CD4-positive, alpha-beta T cell treated with Interleukin-12 subunit alpha and Interleukin-12 subunit beta, for 1 hour (primary cell): ENCODE measurements at regions not wholly inside any gene's neighbourhood (a gene's known extent, or its start where the extent isn't known, plus 50 kb on each side); places are given as distances from the start of the nearest gene placed in this dataset.
A peak's percentile ranks its signal among the peaks of the same experiment; 100 is the strongest.

Experiments used
- DNase-seq: peaks from one replicate; pipeline ENCODE4 v3.0.0-alpha.2; 2020

DNA sequence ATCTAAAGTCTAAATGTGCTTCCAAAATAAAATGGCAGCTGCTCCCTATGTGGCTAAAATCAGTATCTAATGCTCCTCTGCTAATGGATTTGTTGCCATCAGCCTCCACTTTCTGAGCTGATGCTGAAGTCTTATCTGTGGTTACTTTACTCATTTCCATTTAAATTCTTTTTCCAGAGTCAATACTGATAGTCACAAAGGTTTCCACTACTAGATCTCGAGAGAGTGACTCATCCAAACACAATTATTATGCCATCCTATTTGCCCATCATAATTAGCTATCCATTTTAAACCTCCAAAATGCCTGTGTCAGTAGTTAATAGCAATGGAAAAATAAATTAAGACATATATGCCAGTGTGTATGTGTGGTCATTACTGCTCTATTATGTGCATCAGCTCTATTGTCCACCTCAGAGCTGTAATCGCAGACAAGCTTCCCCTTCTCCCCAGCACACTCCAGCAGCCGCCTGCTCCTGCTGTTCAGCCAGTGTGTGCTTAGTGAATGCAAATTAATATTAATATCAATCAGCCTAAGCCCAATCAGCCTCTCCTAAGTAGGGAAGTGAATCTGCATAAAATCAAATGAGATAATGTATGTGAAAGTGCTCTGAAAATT lies 199.8 kb upstream of the ZIC3 start:
- DNase-seq = no peak

DNA sequence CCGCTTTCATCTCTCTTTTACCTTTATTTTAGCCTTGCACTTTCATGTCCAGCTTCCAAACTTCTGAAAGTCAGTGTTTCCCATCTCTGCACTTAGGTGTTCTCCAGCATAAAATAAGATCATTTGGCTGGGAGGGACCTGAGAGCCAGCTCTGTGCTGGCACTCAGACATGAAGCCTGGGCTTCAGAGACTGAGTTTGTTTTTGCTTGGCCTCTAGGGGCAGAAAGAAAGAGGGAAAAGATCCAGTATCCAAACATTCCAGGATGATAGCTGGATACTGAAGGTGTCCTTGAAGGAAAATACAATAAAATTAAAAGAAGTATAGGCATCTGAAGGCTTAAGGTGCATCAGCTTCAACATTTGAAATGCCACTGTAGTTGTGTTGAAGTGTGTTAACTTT lies 202.4 kb upstream of the ZIC3 start:
- DNase-seq = no peak

DNA sequence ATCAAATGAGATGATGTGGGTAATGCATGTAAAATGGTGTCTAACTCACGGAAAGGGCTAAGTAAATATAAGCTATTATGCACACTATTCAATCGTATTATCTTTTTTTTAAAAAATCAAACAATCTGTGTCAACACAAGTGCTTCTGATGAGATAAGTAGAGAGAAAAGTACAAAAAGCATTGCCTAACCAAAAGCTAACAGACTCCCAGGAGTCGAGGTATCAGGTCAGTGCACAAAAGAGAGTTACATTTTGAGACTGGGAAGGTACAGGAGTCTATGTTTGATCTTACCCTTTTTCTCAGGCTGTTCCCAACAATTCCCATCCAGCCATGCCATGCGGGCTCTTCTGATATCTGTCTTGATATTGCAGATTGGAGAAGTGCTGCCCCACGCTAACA lies 203.3 kb upstream of the ZIC3 start:
- no peak for DNase-seq

DNA sequence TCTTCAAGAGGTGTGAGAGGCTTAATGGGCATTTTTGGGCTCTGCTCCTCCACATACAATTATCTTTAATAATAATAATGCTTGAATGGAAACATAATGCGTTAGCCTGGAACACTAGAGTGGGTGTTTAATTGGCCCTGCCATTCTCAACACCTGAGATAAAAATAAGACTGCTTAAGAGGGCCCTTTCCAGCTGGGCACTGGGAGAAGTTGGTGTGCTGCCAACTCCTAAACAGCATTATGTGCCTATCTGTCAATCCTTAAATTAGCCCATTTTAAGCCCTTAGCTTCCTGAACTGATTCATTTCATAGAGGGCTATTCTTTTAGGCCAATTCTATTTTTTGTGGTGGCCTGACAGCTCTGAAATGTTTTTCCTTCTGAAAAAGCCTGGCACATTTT lies 211.1 kb upstream of the ZIC3 start:
- no peak for DNase-seq

DNA sequence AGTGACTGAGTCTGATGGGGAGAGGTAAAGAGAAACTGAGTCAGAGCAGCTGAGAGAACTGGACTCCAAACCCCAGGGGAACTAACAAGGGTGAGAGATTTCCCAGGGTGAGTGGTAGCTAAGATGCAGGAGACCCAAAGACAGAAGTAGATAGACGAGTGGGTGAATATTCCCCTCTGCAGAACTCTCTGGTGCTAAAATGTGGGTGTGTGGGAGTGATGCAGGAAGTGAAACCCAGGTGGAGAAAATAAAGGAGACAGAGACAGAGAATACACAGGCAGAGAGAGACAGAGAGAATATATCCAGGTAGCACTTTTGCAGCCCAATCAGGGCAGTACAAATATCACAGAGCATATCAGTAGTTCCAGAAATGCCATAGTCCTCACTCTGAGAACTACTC lies 212.5 kb upstream of the ZIC3 start:
- no peak for DNase-seq

DNA sequence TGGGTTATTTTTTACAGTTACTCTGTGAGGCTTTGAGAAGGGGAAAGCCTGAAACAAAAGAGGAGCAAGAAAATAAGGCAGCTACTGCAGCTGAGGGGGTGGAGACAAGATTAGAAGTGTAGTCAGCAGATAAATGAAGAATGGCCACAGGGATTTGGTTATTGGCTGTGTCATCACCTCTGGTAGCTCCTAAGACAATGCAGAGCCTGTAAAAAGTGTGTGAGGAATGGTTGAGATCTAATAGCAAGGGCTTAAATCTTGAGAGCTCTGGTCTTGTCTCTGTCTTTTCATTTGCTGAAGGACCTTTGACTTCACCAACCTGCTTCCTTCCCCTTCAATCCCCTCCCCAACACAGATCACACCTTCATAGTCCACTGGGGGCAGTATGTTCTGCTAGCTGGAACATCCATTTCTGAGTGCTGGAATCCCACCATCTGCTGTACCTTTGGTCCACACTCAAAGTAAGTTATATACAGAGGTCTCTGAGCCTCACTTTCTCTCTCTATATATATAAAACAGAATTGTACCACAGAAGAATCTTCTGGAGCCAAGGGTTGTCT lies 213.7 kb upstream of the ZIC3 start:
- DNase-seq = no peak

DNA sequence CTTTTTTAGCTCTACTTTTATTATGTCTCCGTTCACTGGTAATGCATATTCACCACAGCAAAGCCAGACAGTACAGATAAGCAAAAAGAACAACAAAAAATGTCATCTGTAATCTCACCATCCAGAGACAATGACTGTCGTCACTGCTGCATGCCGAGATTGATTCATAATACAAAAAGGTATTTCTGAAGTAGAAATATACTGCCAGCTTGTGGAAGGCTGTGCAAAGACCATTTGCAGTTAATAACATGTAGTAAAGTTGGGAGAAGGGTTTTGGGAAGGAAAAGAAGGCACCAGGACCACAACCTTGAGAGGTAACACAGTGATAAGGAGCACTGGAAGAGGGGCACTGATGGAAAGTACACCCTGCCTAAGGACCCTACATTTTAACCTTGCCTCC lies 223.0 kb upstream of the ZIC3 start:
- no peak for DNase-seq

DNA sequence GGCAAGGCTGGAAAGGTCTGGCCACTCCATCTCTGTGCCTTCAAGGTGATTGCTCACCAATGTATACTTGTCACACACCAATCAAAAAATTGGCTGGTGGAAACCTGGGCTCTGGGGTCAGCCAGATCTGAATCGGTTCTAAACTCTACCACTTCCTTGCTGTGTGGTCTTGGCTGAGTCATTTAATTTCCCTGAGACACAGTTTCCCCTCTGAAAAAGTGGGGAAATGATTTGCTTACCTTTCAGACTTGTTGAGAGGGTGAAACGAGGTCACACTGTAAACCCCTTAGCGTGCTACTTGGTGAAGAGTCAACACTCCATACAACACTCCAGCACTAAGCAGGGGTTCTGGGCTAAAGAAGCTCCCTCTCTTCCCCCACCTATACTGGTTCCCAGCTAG lies 252.3 kb upstream of the ZIC3 start:
- DNase-seq = no peak

DNA sequence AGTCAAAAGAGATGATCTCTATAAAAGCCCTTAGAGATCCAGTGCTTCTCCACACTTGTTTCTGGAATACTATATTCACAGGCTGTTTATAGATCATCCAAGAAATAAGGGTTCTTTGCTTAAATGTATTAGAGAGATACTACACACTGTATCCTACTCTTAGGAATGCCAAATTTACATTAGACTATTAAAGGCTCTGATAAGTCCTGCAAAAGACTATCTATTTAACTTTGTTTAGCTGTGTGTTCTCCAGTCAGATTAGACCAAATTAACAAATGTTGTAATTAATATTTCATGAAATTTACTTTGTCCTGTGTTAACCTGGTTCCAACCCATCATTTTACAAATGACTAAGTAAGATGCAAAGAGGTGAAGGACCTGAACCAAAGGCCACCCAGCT lies 260.5 kb upstream of the ZIC3 start:
- no peak for DNase-seq

DNA sequence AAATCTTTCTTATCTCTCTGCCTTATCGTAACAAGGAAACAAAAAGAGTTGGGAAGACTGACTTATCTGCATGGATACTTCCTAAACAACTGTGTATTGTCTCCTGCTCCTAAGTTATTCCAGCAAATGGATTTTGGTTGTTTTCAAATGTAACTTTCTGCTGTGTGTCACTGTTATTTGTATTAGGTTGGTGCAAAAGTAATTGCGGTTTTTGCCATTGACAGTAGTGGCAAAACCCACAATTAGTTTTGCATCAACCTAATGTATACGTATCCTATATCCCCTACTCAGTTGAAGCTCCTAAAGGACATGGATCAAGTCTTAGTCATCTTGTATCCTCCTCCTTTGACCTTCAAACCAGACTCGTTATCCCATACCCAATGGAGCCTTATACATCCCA lies 263.4 kb upstream of the GPR101 start:
- no peak for DNase-seq

DNA sequence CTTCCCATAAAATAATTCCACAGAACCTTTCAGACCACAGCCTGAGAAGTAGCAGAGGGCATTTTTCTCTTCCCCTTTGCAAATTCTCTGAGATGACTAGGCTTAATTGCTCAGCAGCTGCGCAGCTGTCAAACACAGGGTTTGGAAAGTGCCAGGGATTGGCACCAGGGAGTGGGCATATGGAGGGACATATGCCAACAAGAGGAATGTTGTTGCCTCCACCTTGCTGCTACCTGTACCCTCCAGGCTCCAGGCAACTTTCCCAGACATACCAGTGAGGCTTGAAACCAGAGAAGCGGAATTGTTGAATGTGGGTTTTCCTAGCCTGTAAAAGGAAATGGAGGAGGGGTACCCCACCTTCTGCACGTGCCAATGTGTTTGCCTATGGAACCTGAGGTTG lies 256.2 kb upstream of the GPR101 start:
- no peak for DNase-seq

DNA sequence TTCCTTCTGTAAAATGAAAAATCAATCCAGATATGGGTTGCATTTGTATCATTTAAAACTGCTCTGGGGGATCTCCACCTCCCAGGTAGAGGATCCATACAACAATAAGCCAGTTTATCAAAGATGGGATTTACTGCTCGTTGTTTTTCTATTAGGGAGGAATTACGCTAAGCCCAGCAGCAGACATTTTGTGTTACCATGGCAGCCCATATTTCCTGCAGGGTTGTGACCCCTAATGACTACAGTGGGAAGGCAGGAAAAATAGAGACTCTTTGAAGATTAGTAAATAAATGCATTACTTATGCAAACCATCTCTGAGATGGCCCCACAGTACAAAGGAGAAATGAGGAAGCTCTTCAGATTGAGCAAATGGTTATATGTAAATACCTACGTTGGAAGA lies 253.4 kb upstream of the GPR101 start:
- no peak for DNase-seq

DNA sequence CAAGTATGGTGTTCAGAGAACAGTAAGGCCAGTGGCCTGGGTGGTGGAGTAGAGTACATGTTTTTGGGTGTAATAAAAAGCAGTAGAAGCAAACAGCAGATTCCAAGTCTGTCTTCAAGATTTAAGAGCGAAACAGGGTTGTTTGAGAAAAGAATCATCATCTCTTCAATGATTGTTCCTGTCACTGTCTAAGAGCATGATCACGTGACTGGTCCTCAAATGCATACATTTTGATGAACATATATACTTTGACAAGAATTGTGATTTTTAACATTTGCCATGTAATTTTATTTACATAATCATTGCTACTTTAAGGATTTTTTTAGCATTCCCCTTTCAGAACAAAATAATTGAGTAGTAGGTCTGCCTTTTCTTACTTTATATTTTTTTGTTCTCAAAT lies 252.6 kb upstream of the GPR101 start:
- DNase-seq = no peak

DNA sequence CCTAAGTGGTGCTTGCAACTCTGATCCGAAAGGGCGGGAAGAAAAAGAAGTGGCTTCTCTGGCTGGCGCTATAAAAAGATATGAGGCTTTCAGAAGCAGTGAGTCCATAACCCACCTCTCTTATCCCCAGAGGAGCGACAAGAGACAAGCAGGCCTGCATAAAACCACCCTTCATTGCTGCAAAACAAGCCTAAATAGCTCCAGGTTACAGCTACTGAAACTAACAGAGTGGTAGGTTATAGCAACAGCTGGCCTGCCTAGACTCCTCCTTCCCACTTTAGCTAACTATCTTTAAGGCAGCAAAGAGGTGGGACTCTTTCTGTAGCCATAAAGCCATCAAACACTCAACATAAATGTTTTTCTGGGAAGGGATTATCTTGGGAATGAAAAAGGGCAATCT lies 245.0 kb upstream of the GPR101 start:
- DNase-seq = no peak

DNA sequence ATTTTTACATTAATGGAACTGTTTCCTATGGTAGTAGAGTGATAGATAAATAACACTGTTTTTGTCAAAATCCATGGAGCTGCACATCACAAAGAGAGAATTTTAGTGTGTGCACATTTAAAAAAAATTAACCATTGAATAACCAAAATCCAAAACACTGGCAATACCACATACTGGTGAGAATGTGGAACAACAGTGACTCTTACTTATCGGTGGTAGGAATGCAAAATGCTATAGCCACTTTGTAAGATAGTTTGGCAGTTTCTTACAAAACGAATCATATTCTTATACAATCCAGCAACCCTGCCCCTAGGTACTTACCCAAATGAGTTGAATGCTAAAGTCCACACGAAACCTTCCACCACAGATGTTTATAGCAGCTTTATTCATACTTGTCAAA lies 229.6 kb upstream of the GPR101 start:
- DNase-seq = no peak

DNA sequence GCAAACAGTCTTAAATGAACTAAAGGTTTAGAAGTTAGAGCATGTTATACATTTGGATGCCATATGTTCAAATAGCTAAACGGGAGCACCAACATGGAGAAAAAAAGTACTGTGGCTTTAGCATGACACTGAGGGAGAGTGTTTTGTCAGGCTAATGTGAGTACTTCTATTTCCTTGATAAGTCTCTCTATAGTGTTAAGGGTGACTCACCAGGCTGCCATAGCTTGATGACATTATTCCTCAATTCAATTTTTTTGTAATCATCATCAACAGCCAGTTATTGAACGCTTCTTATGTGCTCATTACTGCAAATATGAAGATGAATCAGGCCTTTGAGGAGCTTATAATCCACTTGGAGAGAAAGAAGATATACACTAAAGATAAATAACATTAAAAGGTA lies 211.4 kb upstream of the GPR101 start:
- no peak for DNase-seq

DNA sequence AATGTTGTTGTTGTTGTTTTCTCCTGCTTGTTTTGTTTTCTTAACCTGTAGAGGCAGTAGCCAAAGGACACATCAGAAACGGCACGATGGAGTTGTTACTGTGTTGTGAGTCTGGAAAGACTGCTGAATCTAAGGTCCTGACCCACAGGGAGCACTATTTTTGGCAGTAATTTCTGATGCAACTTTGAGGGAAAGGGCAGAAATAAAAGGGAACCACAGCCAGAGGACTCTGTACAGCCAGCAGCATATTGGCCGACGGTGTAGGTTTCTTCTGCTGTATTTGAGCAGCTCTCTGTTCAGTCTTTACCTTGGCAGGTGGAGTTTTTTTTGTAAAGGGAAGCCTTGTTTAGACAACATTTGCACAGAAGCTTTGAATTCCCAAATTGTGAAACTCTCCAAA lies 203.0 kb upstream of the GPR101 start:
- no peak for DNase-seq

DNA sequence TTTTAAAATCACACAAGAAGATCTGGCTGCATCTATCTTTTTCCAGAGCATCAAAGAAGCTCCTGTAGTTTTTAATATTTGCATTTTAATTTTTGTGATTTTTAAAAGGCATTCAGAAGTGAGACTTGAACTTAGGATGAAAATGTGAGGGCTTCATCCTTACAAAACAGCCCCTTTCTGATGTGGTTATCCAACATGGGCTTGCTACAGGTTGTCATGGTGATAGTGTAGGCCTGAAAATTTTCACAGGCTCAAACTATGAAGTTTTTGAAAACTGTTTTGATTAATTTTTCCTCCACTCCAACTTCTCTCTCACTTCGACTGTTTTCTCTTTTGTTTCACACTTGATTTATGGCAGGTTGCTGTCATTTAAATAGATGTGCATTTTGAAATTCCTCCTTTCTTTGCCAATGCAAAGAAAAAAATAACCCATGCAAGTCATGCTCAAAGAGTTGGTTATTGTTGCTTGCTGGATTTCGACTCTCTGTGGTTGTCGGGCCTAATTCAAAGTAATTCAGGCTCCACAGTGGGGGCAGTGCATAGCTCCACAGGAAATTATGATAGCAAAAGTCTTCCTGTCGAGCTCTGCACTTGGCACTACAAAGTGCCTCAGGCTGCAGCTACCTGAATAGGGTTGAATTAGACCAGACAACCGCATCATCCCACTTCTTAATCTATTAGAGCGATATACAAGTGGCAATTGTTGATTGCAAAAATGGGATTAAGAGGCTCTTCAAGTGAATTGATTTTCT lies 201.0 kb upstream of the GPR101 start:
- peak; percentile 7 for DNase-seq

DNA sequence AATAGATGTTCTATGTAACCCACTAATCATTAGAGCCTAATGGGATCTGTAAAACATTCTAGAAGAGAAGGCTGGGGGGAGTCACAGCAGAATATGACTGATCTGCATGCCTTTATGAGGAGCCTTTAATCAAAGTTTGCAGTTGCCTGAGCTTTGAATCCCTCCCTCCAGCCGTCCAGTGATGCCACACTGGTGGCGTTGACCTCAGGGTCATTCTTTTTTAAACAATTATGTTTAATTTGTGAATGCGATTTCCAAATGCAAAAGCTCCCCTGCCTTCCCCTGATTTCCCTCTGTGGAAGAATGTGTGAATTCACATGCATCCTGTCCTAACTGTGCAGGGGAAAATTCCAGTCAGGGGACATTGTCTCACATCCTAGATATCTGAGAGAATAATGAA lies 199.7 kb upstream of the GPR101 start:
- no peak for DNase-seq

DNA sequence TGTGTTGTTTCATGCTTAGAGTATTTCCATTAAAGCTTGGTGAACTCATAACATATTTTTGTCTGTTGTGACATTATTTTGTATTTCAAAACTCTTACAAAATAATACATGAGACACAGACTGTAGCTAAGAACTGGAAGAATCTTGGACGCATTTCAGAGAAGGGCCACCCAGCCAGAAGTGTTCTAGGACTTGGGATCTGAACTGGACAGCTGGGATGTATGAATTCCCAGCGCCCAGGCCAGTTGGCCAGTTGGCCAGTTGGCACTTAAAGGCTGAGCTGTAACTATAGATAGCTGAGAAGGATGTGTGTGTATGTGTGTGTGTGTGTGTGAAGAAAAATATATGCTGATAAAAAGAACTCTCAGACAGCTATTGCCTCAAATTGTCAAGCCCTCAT lies 193.4 kb upstream of the GPR101 start:
- no peak for DNase-seq

DNA sequence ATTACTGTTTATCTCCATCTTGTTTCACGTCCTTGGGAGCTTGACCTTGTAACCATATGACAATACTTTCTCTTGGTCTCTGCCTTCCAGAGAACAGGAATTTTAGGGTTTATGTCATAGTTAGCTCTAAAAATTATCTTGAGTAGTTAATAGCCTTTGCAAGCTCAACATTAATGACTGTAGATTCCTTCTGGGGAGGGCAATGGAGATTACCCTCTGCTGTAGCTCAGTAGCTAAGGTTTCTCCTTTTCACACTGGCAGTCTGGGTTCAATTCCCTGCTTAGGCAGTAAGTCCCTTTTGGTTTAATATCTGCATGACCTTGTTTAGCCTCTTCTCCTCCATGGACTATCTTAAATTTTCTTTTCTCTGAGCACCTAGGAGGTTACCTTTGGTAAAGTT lies 181.7 kb upstream of the GPR101 start:
- DNase-seq = no peak

DNA sequence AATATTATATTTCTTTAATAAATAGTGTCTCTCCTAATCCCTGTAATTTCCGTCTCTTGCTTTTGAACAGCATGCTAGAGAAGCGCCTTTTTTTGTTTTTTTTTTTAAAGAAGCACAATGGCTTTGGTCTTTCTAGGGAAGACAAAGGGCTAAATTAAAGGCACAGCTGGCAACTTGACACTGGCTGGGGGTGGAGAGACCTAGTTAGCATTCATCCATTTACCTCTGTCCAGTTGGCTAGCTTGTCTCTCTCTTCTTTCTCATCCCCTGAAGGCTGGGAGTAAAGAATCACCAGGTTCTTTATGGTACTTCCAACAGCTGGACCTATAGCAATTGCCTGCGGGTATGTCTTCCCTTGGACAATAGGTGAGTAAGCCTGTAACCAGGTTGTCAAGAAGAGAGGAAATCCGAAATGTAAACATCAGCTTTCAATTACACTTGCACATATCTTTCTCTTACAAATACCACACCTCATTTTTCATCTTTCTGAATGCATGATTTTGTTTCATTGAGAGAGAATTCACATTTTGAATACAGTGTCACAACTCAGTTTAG lies 178.4 kb upstream of the GPR101 start:
- DNase-seq = no peak

DNA sequence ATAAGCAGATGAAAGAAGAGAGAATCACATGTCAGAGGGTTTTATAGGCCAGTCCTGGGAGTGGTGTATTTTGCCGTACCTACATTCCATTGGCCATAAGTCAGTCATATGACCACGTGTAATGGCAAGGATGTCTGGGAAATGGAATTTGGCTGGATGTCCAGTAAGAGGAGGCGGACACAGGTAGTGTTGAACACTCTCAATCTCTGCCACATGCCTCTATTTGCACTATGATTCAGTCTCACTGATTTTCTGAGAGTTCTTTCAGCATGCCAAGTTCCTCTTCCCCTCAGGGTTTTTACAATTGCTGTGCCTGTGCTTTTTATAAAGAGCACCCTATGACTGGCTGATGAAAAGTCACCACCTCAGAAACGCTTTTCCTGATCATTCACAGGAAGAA lies 164.2 kb upstream of the GPR101 start:
- DNase-seq = no peak

DNA sequence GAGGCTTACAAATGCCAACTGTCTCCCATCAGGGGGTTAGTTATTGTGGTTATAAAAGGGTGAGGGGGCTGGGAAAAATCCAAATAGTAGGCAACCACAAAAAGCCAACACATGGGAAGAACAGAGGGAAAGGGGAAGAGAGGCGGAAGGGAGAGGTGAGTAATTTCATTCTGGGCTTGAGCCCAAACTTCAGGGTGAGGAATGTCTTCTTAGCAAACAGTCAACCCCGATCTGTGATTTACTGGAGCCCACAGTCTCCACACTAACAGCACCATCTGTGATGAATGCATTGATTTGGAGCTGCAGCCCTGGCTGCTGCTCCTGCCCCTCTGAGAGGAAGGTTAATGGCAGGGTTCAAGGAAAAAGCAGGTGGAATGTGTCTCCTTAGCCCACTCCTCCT lies 162.2 kb upstream of the GPR101 start:
- no peak for DNase-seq

DNA sequence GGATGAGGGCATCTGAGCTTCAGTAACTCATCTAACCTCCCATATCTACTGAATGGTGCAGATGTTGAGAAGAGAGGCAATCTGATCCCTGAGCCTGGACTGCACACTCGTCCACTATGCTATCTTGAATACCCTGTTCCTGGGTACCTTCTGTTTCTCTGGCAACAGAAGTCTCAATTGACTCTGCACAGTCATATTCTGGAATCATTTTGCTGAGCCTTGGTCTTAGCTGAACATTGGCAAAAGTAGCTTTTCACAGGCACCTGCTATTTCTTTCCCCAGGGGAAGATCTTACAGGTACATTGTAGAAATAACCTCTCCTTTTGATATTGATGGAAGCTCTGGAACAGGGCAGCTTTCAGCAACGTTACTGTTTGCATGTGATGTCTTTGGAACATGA lies 161.5 kb upstream of the GPR101 start:
- DNase-seq = no peak
